ENCODE measurements at regions not wholly inside any gene's neighbourhood (a gene's known extent, or its start where the extent isn't known, plus 50 kb on each side); places are given as distances from the start of the nearest gene placed in this dataset.

GRCh38 chr5:56585999-56586691 lies 229.2 kb upstream of the MAP3K1 start:
- peak; percentile 50 for DNase-seq

GRCh38 chr5:56585461-56585860 lies 229.9 kb upstream of the MAP3K1 start:
- peak; percentile 37 for DNase-seq

GRCh38 chr5:56581426-56581825 lies 233.9 kb upstream of the MAP3K1 start:
- no peak for DNase-seq

- DNase-seq: no peak
Observed at GRCh38 chr5:56580864-56581263, 234.5 kb upstream of the MAP3K1 start.

- DNase-seq: no peak
Observed at GRCh38 chr5:56575821-56576220, 239.5 kb upstream of the MAP3K1 start.

GRCh38 chr5:56574778-56575177 lies 240.6 kb upstream of the MAP3K1 start:
- DNase-seq: no peak

- DNase-seq: no peak
Observed at GRCh38 chr5:56569566-56569965, 245.8 kb upstream of the MAP3K1 start.

GRCh38 chr5:56569076-56569475 lies 246.3 kb upstream of the MAP3K1 start:
- no peak for DNase-seq

GRCh38 chr5:56567278-56567677 lies 248.1 kb upstream of the MAP3K1 start:
- no peak for DNase-seq

- no peak for DNase-seq
Observed at GRCh38 chr5:56566374-56567249, 248.7 kb upstream of the MAP3K1 start.

- DNase-seq: no peak
Observed at GRCh38 chr5:56565644-56566043, 249.7 kb upstream of the MAP3K1 start.

- no peak for DNase-seq
Observed at GRCh38 chr5:56565283-56565615, 250.1 kb upstream of the MAP3K1 start.

- no peak for DNase-seq
Observed at GRCh38 chr5:56564541-56565282, 250.6 kb upstream of the MAP3K1 start.

GRCh38 chr5:56561455-56561854 lies 253.9 kb upstream of the MAP3K1 start:
- no peak for DNase-seq

- no peak for DNase-seq
Observed at GRCh38 chr5:56558131-56558745, 257.1 kb upstream of the MAP3K1 start.

- no peak for DNase-seq
Observed at GRCh38 chr5:56557198-56557597, 258.2 kb upstream of the MAP3K1 start.

- no peak for DNase-seq
Observed at GRCh38 chr5:56552612-56553268, 262.6 kb upstream of the MAP3K1 start.

- DNase-seq: no peak
Observed at GRCh38 chr5:56550227-56550626, 265.1 kb upstream of the MAP3K1 start.

- no peak for DNase-seq
Observed at GRCh38 chr5:56549096-56549886, 266.1 kb upstream of the MAP3K1 start.

GRCh38 chr5:56545016-56545415 lies 270.3 kb upstream of the MAP3K1 start:
- no peak for DNase-seq

- no peak for DNase-seq
Observed at GRCh38 chr5:56543441-56544388, 271.6 kb upstream of the MAP3K1 start.

Data from NCI-H1105 treated with DMSO at 0.1 percent for 48 hours (cell line).